ENCODE measurements at regions not wholly inside any gene's neighbourhood (a gene's known extent, or its start where the extent isn't known, plus 50 kb on each side); places are given as distances from the start of the nearest gene placed in this dataset.

DNA sequence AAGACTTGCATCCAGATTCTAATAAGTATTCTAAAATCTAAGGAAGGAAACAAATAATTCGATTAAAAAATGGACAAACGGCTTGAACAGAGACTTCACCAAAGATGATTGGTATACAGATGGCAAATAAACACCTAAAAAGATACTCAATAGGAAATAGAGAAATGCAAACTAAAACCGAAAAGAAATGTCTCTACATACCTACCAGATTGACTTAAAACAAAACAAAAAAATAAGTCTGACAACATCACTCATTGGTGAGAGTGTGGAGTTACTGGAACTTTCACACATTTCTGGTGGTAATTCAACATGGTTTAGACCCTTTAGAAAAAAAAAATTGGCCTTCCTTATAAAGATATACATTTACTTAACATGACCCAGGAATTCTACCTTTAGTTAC lies 869.8 kb downstream of the TTLL7 start:
- H3K9me3 Mint-ChIP-seq: no peaks in the 10 kb centered on the region
- peaks cover 25% of the 10 kb centered on the region for H3K4me1 Mint-ChIP-seq
- CTCF ChIA-PET: no interaction called here

DNA sequence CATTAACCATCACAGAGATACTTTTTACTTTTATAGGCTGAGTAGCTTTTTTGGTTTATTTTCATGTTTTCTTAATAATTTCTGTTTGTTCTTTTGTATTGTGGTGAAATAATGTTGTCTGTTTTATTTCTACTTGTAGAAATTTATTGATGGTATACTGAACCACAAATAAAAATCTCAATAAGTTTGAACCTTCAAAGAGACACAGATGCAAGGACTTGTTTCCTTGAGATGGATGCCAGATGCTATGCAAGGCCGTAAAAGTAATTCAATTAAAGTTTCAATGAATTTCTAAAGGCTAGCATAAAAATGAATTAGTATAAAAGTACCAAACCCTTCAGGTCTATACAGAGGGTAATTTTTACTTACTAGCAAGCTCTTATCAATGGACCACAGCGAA lies 873.5 kb downstream of the TTLL7 start:
- no peak for ATAC-seq
- CTCF ChIA-PET: no interaction called here
- H3K4me1 Mint-ChIP-seq: peaks cover 13% of the 10 kb centered on the region
- H3K36me3 Mint-ChIP-seq: no peaks in the 10 kb centered on the region
- TF ChIP-seq, protein P1, sequence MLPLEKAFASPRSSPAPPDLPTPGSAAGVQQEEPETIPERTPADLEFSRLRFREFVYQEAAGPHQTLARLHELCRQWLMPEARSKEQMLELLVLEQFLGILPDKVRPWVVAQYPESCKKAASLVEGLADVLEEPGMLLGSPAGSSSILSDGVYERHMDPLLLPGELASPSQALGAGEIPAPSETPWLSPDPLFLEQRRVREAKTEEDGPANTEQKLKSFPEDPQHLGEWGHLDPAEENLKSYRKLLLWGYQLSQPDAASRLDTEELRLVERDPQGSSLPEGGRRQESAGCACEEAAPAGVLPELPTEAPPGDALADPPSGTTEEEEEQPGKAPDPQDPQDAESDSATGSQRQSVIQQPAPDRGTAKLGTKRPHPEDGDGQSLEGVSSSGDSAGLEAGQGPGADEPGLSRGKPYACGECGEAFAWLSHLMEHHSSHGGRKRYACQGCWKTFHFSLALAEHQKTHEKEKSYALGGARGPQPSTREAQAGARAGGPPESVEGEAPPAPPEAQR (CRISPR knock-in tag; IDR thresholded peaks at IDR 0.05): no peak
- TF ChIP-seq NFYB (CRISPR knock-in tag; conservative IDR thresholded peaks at IDR 0.05; ENCODE audit: low read depth) (no peak), TCF7 (CRISPR knock-in tag; IDR thresholded peaks at IDR 0.05; ENCODE audit: low read depth) (no peak), ETV6 (CRISPR knock-in tag; IDR thresholded peaks at IDR 0.05) (no peak), NR3C1 (CRISPR knock-in tag; conservative IDR thresholded peaks at IDR 0.05; ENCODE audit: low read depth) (no peak), NFE2L1 (CRISPR knock-in tag; IDR thresholded peaks at IDR 0.05) (no peak), ZNF416 (CRISPR knock-in tag; IDR thresholded peaks at IDR 0.05) (no peak), TEAD1 (CRISPR knock-in tag; IDR thresholded peaks at IDR 0.05) (no peak), CREB1 (CRISPR knock-in tag; IDR thresholded peaks at IDR 0.05) (no peak)
- TF ChIP-seq, protein P2, sequence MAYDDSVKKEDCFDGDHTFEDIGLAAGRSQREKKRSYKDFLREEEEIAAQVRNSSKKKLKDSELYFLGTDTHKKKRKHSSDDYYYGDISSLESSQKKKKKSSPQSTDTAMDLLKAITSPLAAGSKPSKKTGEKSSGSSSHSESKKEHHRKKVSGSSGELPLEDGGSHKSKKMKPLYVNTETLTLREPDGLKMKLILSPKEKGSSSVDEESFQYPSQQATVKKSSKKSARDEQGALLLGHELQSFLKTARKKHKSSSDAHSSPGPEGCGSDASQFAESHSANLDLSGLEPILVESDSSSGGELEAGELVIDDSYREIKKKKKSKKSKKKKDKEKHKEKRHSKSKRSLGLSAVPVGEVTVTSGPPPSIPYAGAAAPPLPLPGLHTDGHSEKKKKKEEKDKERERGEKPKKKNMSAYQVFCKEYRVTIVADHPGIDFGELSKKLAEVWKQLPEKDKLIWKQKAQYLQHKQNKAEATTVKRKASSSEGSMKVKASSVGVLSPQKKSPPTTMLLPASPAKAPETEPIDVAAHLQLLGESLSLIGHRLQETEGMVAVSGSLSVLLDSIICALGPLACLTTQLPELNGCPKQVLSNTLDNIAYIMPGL (CRISPR knock-in tag; IDR thresholded peaks at IDR 0.05): no peak
- TF ChIP-seq, protein P3, sequence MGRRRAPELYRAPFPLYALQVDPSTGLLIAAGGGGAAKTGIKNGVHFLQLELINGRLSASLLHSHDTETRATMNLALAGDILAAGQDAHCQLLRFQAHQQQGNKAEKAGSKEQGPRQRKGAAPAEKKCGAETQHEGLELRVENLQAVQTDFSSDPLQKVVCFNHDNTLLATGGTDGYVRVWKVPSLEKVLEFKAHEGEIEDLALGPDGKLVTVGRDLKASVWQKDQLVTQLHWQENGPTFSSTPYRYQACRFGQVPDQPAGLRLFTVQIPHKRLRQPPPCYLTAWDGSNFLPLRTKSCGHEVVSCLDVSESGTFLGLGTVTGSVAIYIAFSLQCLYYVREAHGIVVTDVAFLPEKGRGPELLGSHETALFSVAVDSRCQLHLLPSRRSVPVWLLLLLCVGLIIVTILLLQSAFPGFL (CRISPR knock-in tag; IDR thresholded peaks at IDR 0.05; ENCODE audit: borderline replicate concordance): no peak
- TF ChIP-seq, protein P4, sequence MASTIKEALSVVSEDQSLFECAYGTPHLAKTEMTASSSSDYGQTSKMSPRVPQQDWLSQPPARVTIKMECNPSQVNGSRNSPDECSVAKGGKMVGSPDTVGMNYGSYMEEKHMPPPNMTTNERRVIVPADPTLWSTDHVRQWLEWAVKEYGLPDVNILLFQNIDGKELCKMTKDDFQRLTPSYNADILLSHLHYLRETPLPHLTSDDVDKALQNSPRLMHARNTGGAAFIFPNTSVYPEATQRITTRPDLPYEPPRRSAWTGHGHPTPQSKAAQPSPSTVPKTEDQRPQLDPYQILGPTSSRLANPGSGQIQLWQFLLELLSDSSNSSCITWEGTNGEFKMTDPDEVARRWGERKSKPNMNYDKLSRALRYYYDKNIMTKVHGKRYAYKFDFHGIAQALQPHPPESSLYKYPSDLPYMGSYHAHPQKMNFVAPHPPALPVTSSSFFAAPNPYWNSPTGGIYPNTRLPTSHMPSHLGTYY (CRISPR knock-in tag; IDR thresholded peaks at IDR 0.05): no peak
- no peaks in the 10 kb centered on the region for H3K27me3 Mint-ChIP-seq (ENCODE audit: low read depth)
- H3K9me3 Mint-ChIP-seq: no peaks in the 10 kb centered on the region
- DNase-seq (ENCODE audit: low spot score): no peak
- no peak overlapping the region for H3K27ac Mint-ChIP-seq
- POLR2A ChIA-PET: no interaction called here
- no peak overlapping the region for H3K4me3 Mint-ChIP-seq

More for the DNA sequence above, 869.8 kb downstream of the TTLL7 start:
- Mint-ChIP-seq H3K4me3 (no peak overlapping the region), H3K27me3 (ENCODE audit: low read depth) (no peaks in the 10 kb centered on the region), H3K27ac (no peak overlapping the region), H3K36me3 (no peaks in the 10 kb centered on the region)
- TF ChIP-seq, protein P5, sequence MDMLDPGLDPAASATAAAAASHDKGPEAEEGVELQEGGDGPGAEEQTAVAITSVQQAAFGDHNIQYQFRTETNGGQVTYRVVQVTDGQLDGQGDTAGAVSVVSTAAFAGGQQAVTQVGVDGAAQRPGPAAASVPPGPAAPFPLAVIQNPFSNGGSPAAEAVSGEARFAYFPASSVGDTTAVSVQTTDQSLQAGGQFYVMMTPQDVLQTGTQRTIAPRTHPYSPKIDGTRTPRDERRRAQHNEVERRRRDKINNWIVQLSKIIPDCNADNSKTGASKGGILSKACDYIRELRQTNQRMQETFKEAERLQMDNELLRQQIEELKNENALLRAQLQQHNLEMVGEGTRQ (CRISPR knock-in tag; IDR thresholded peaks at IDR 0.05): no peak
- no peak for TF ChIP-seq TEAD1 (CRISPR knock-in tag; IDR thresholded peaks at IDR 0.05)
- TF ChIP-seq SMAD3 (CRISPR knock-in tag; IDR thresholded peaks at IDR 0.05; ENCODE audit: borderline replicate concordance): no peak
- TF ChIP-seq NFE2L1 (CRISPR knock-in tag; IDR thresholded peaks at IDR 0.05): no peak
- no peak for TF ChIP-seq SMAD4 (CRISPR knock-in tag; IDR thresholded peaks at IDR 0.05)
- TF ChIP-seq JAZF1 (CRISPR knock-in tag; IDR thresholded peaks at IDR 0.05): no peak
- TF ChIP-seq NR2C2 (CRISPR knock-in tag; IDR thresholded peaks at IDR 0.05): no peak
- TF ChIP-seq, protein P6, sequence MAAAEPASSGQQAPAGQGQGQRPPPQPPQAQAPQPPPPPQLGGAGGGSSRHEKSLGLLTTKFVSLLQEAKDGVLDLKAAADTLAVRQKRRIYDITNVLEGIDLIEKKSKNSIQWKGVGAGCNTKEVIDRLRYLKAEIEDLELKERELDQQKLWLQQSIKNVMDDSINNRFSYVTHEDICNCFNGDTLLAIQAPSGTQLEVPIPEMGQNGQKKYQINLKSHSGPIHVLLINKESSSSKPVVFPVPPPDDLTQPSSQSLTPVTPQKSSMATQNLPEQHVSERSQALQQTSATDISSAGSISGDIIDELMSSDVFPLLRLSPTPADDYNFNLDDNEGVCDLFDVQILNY (CRISPR knock-in tag; IDR thresholded peaks at IDR 0.05): no peak
- ATAC-seq: no peak
- POLR2A ChIA-PET: no interaction called here
- no peak for DNase-seq (ENCODE audit: low spot score)
